Endothelial cell of umbilical vein (primary cell): ENCODE measurements at regions not wholly inside any gene's neighbourhood (a gene's known extent, or its start where the extent isn't known, plus 50 kb on each side); places are given as distances from the start of the nearest gene placed in this dataset.

Experiments
- BruUV-seq: library from RNA; stranded (reverse); fragments of 400-500 nt; replicated peaks from 2 replicates; lab custom pipeline; 2021; lab: Mats Ljungman, UMichigan
- CTCF ChIA-PET: fragments of 300-600, 350-600 bp; sonication (Branson Sonifier 250); formaldehyde crosslinking; loops from one replicate; lab custom pipeline; 2021; ENCODE audit warnings: antibody characterized with exemption, inconsistent platforms; lab: Charles Lee
- POLR2A ChIA-PET: fragments of 300-600, 350-600 bp; sonication (Branson Sonifier 250); formaldehyde crosslinking; loops from one replicate; lab custom pipeline; 2021; ENCODE audit warnings: antibody characterized with exemption, inconsistent platforms; lab: Charles Lee
- DNase-seq: peaks from one replicate; pipeline ENCODE4 v3.0.0-alpha.2; 2011; ENCODE audit warnings: low read depth, low spot score
- FAIRE-seq: peaks from 2 replicates; lab custom pipeline; 2011; peaks lifted over from hg19 to GRCh38; lab: Jason Lieb, UNC
- H2AFZ ChIP-seq: 2 replicates; pipeline ENCODE4 v1.6.0; 2012; ENCODE audit warnings: low read depth, low read length, control low read depth, inconsistent platforms
- H3K27ac ChIP-seq: 2 replicates; pipeline ENCODE4 v1.5.1; 2011; ENCODE audit warnings: low read depth, mild to moderate bottlenecking, control low read depth, low read length, moderate library complexity; ENCODE audit not compliant: insufficient read depth
- H3K27me3 ChIP-seq, 2 experiments: 2 replicates each; pipeline versions ENCODE4 v1.6.0 to v1.6.1; 2011; ENCODE audit warnings: low read length in 2 of 2, mixed read lengths in 1 of 2; ENCODE audit not compliant: control insufficient read depth in 2 of 2, insufficient read depth in 2 of 2
- H3K36me3 ChIP-seq, 2 experiments: 2 replicates in 1 of 2; 3 replicates in 1 of 2; pipeline ENCODE4 v1.5.1; 2011; ENCODE audit warnings: low read length in 2 of 2, mild to moderate bottlenecking in 1 of 2, moderate library complexity in 1 of 2; ENCODE audit not compliant: control insufficient read depth in 2 of 2, insufficient read depth in 2 of 2; ENCODE audit errors: extremely low read depth in 1 of 2
- H3K4me1 ChIP-seq: 3 replicates; pipeline ENCODE4 v1.5.1; 2011; ENCODE audit warnings: mild to moderate bottlenecking, low read length; ENCODE audit not compliant: control insufficient read depth, insufficient read depth; ENCODE audit errors: extremely low read depth
- H3K4me2 ChIP-seq: 2 replicates; pipeline ENCODE4 v1.6.1; 2011; ENCODE audit warnings: low read length, control low read depth, mixed read lengths; ENCODE audit not compliant: insufficient read depth
- H3K4me3 ChIP-seq, 3 experiments: fragments of 200-600 bp in 1 of 3; sonication (generic), shearing (Covaris generic) in 1 of 3; replicated peaks in 1 of 3; 2 replicates each; pipeline ENCODE4 v1.5.1; 2011 to 2016; ENCODE audit warnings: control low read depth in 3 of 3, low read length in 3 of 3, mild to moderate bottlenecking in 2 of 3, inconsistent platforms in 1 of 3, low read depth in 1 of 3, moderate library complexity in 1 of 3; ENCODE audit not compliant: insufficient read depth in 1 of 3
- H3K79me2 ChIP-seq: 2 replicates; pipeline ENCODE4 v1.6.0; 2012; ENCODE audit warnings: low read length, inconsistent platforms; ENCODE audit not compliant: control insufficient read depth, insufficient read depth
- H3K9ac ChIP-seq: replicated peaks from 2 replicates; pipeline ENCODE3; 2011; ENCODE audit warnings: low read length, control low read depth; ENCODE audit not compliant: insufficient read depth; ENCODE audit errors: extremely low read depth
- H3K9me1 ChIP-seq: replicated peaks from 3 replicates; pipeline ENCODE4 v1.6.0; 2011; ENCODE audit warnings: mild to moderate bottlenecking, low read length; ENCODE audit not compliant: control insufficient read depth, insufficient read depth; ENCODE audit errors: extremely low read depth
- H3K9me3 ChIP-seq: replicated peaks from 2 replicates; pipeline ENCODE4 v1.5.1; 2012; ENCODE audit warnings: low read length, inconsistent platforms; ENCODE audit not compliant: control insufficient read depth, insufficient read depth
- H4K20me1 ChIP-seq: replicated peaks from 2 replicates; pipeline ENCODE3; 2011; ENCODE audit warnings: mild to moderate bottlenecking, low read length; ENCODE audit not compliant: control insufficient read depth, insufficient read depth; ENCODE audit errors: extremely low read depth
- EZH2 ChIP-seq: IDR thresholded peaks from 2 replicates; pipeline ENCODE4 v1.6.1; 2012; ENCODE audit warnings: borderline replicate concordance, low read depth, mild to moderate bottlenecking, moderate library complexity, low read length, inconsistent platforms; ENCODE audit not compliant: severe bottlenecking
- FOS ChIP-seq: IDR thresholded peaks from 2 replicates; pipeline ENCODE4 v1.6.1; 2011; ENCODE audit warnings: mild to moderate bottlenecking, low read length, moderate library complexity, borderline replicate concordance; ENCODE audit not compliant: insufficient read depth
- GATA2 ChIP-seq: IDR thresholded peaks from 2 replicates; pipeline ENCODE4 v1.7.0; 2011; ENCODE audit warnings: low read depth, mild to moderate bottlenecking, moderate library complexity, mixed read lengths, low read length; ENCODE audit not compliant: insufficient read length, insufficient read depth
- JUN ChIP-seq: IDR thresholded peaks from 2 replicates; pipeline ENCODE4 v1.6.1; 2011; ENCODE audit warnings: borderline replicate concordance, low read depth; ENCODE audit not compliant: insufficient read length, insufficient read depth
- MYC ChIP-seq: IDR thresholded peaks from one replicate; pipeline ENCODE4 v1.6.1; 2011; ENCODE audit warnings: mild to moderate bottlenecking, low read depth, low read length
- POLR2A ChIP-seq: IDR thresholded peaks from 2 replicates; pipeline ENCODE4 v1.6.1; 2012; ENCODE audit warnings: low read depth, mild to moderate bottlenecking, control low read depth, low read length
- POLR2AphosphoS5 ChIP-seq: IDR thresholded peaks from 2 replicates; pipeline ENCODE4 v1.6.1; 2012; ENCODE audit warnings: low read depth, mild to moderate bottlenecking, control low read depth, low read length, moderate library complexity; ENCODE audit not compliant: insufficient read depth
- dilution Hi-C: fragments of 300-500 bp; cut with MboI; formaldehyde crosslinking; loops from one replicate; pipeline ENCODE4 v1.15.0; 2019; ENCODE audit warnings: low sequenced_read_pairs; ENCODE audit not compliant: extremely low pct_ligation_motif_present
- intact Hi-C: fragments of 100-400 bp; cut with micrococcal nuclease; formaldehyde crosslinking; loops from one replicate; pipeline ENCODE4 v1.10.0; 2022
- TF ChIP-seq, protein P1 (sequence below), 2 donors: IDR thresholded peaks; 1 replicate in 1 of 2; 2 replicates in 1 of 2; pipeline ENCODE4 v1.5.1; 2011; ENCODE audit warnings: low read length in 2 of 2, mild to moderate bottlenecking in 2 of 2, moderate library complexity in 2 of 2, control low read depth in 1 of 2, inconsistent platforms in 1 of 2, low read depth in 1 of 2; ENCODE audit not compliant: insufficient read depth in 1 of 2; ENCODE audit errors: extremely low read depth in 1 of 2
- TF ChIP-seq, protein P2 (sequence below): IDR thresholded peaks from 2 replicates; pipeline ENCODE4 v1.6.1; 2011; ENCODE audit not compliant: insufficient read depth, insufficient read length

DNA sequence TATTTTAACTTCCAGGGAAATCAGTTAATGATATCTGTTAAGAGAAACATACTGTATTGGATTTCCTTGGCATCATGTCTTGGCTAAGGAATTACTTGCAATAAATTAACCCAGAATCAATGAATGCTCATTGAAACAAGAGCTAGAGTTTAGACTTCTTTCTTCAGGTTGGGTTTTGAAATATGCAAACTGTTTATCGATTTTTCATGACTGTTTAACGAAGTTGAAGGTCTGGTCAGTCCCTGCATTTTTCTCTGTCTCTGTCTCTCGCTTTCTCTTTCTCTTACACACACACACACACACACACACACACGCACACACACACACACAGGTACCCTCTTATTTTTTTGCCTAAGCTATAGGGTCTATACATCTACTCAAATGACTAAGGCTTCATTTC is 981.0 kb downstream of the SUCLG1 start:
- Histone ChIP-seq H3K4me2 (no peak overlapping the region), H3K9me1 (no peaks in the 10 kb centered on the region), H3K4me3 (no peak overlapping the region), H3K79me2 (no peaks in the 10 kb centered on the region), H3K9ac (no peak overlapping the region), H3K27ac (no peak overlapping the region), H3K4me1 (no peaks in the 10 kb centered on the region), H2AFZ (no peak overlapping the region), H3K27me3 (no peaks in the 10 kb centered on the region), H3K36me3 (no peaks in the 10 kb centered on the region), H3K9me3 (no peaks in the 10 kb centered on the region), H4K20me1 (no peaks in the 10 kb centered on the region)
- ChIA-PET POLR2A (no interaction called here), CTCF (no interaction called here)
- DNase-seq (no peak), FAIRE-seq (no peak)
- intact Hi-C loops: no loop called here
- TF ChIP-seq JUN: no peak
- no peak for TF ChIP-seq POLR2AphosphoS5
- TF ChIP-seq GATA2: no peak
- BruUV-seq: no TSS peak
- dilution Hi-C loops: no loop called here

DNA sequence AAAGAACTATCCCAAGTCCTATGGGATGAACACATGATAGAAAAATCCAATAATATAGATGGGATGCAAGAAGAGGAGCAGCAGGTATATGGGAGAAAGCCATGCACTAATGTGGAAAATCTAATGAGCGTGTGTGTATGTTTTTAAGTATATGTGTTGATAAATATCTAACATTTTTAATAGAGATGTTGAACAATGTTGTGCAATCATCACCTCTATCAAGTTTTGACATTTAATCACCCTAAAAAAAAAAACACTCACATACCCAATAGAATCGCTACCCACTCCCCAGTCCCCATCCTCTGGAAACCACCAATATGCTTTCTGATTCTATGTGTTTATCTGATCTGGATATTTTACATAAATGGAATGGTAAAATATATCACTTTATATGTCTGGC is 983.7 kb downstream of the SUCLG1 start:
- dilution Hi-C loops: no loop called here
- H3K4me1 ChIP-seq: no peaks in the 10 kb centered on the region
- H3K79me2 ChIP-seq: no peaks in the 10 kb centered on the region
- H3K4me2 ChIP-seq: no peak overlapping the region
- ChIA-PET CTCF (no interaction called here), POLR2A (no interaction called here)
- H3K9me1 ChIP-seq: no peaks in the 10 kb centered on the region
- H3K27ac ChIP-seq: no peak overlapping the region
- H3K27me3 ChIP-seq: no peaks in the 10 kb centered on the region
- no peak for DNase-seq
- no peak overlapping the region for H2AFZ ChIP-seq
- no peaks in the 10 kb centered on the region for H3K36me3 ChIP-seq
- H4K20me1 ChIP-seq: no peaks in the 10 kb centered on the region
- BruUV-seq: no TSS peak
- H3K9ac ChIP-seq: no peak overlapping the region
- FAIRE-seq: no peak
- no peak overlapping the region for H3K4me3 ChIP-seq
- no peak for TF ChIP-seq EZH2
- no peak for TF ChIP-seq POLR2AphosphoS5
- no peak for TF ChIP-seq MYC
- TF ChIP-seq, protein P1, sequence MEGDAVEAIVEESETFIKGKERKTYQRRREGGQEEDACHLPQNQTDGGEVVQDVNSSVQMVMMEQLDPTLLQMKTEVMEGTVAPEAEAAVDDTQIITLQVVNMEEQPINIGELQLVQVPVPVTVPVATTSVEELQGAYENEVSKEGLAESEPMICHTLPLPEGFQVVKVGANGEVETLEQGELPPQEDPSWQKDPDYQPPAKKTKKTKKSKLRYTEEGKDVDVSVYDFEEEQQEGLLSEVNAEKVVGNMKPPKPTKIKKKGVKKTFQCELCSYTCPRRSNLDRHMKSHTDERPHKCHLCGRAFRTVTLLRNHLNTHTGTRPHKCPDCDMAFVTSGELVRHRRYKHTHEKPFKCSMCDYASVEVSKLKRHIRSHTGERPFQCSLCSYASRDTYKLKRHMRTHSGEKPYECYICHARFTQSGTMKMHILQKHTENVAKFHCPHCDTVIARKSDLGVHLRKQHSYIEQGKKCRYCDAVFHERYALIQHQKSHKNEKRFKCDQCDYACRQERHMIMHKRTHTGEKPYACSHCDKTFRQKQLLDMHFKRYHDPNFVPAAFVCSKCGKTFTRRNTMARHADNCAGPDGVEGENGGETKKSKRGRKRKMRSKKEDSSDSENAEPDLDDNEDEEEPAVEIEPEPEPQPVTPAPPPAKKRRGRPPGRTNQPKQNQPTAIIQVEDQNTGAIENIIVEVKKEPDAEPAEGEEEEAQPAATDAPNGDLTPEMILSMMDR (IDR thresholded peaks at IDR 0.05; ENCODE audit: extremely low read depth in 1 of 2, insufficient read depth in 1 of 2, low read depth in 1 of 2, low read length in 2 of 2): no peak
- no peak for TF ChIP-seq JUN
- TF ChIP-seq, protein P2, sequence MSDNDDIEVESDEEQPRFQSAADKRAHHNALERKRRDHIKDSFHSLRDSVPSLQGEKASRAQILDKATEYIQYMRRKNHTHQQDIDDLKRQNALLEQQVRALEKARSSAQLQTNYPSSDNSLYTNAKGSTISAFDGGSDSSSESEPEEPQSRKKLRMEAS: no peak
- TF ChIP-seq POLR2A: no peak
- no peak for TF ChIP-seq GATA2
- no peak for TF ChIP-seq FOS
- intact Hi-C loops: no loop called here
- no peaks in the 10 kb centered on the region for H3K9me3 ChIP-seq
